NCI-H510A treated with DMSO at 0.1 percent for 48 hours (cell line): ENCODE measurements at regions not wholly inside any gene's neighbourhood (a gene's known extent, or its start where the extent isn't known, plus 50 kb on each side); places are given as distances from the start of the nearest gene placed in this dataset.

Experiments used
- DNase-seq: peaks from one replicate; lab custom pipeline; 2025; lab: John Stamatoyannopoulos, UW

- DNase-seq = no peak
These were observed 309.8 kb upstream of the HAND2 start for GRCh38 chr4:173839865-173840264.

- no peak for DNase-seq
These were observed 307.5 kb upstream of the HAND2 start for GRCh38 chr4:173837517-173837916.

- no peak for DNase-seq
These were observed 305.9 kb upstream of the HAND2 start for GRCh38 chr4:173835903-173836302.

DNA sequence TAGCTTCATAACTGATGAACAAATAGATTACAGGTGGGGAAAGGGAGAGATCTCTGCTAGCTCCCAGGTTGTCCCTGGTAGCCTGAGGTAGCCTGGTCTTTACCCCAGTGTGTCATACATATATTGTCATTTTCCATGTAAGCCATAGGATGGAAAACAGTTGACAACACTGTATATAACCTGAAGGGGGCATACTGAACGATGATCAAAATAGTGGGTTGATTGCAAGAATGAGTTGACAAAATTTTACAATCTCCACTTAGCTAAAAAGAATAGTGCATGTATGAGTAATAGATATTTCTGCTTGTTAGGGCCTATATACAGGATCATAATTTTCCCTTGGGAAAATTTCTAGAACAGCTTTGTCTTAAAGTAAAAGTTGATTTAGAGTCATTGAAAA, 304.1 kb upstream of the HAND2 start:
- DNase-seq = no peak

GRCh38 chr4:173829565-173829964, 299.5 kb upstream of the HAND2 start:
- DNase-seq = no peak

DNA sequence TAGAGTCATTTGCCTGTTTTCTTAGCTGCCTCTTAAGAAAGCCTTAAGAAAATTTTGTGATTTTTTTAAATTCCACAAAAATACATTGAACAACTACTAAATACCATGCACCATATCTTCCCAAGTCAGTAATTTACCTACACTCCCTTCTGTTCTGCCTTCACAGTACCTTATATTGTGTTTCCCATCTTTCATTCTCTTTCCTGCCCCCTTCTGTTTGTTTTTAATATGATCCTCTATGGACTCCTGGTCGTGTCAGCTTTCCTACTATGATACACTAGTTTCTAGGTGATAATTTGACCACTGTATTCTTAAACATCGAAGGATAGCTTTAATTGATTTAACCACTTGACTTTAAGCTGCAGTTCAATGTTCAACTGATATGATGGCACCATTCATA, 297.7 kb upstream of the HAND2 start:
- DNase-seq = no peak

GRCh38 chr4:173821876-173822275, 291.8 kb upstream of the HAND2 start:
- no peak for DNase-seq

DNA sequence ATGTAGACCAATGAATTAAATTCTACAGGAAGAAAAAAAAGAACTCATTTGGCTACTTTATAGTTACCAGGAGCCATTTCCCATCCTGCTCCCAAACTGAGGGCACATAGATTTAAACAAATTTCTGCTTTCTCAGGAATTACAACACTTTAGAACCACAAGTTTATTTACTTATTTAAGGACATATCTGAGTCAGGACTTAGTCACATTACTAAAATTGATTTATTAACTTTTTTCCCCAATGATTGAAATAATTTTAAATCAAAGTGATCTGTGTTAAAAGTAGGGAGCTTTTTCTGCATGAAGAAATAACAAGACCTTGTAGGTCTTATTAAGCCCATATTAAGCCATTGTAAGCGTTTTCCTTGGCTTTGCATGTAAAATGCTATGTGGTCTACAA, 291.0 kb upstream of the HAND2 start:
- DNase-seq = no peak

DNA sequence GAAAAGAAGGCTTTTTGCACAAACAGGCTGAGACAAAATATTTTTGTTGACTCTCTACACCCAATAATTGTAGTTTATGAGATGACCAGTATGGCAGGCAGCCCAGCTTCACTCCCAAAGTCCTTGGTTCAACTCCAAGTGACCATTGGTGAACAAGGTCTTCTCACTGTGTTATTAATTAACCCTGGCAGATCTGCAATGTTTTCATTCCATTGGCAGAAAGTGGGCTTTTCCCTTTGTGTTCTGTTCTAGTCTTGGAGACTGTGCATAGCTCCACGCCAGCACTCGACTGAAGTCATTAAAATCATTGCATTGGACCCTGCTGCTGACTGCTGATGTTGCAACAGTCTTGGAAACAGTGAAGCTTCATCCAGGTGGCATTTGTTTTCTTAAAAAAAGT, 277.3 kb upstream of the HAND2 start:
- DNase-seq = no peak

DNA sequence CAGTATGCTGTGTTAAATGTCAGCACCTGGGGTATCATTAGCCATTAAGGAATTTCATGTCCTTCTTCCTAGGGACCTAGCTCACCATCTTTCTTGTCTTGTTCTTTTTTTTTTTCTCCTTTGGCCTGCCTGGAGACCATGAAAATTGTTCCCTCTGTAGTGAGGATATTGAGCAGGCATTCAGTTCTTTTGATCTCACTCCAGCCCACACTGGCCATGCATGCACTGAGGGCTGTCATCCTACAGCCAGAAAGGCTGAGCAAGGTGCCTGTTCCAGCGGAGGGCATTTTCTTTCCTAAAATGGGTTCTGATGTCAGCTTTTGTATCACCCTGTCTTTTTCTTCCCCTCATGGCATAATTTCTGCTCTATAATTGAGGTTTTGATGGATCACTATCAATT, 275.9 kb upstream of the HAND2 start:
- no peak for DNase-seq

- DNase-seq = no peak
These were observed 272.6 kb upstream of the HAND2 start for GRCh38 chr4:173802662-173803022.

GRCh38 chr4:173801876-173802661, 272.0 kb upstream of the HAND2 start:
- no peak for DNase-seq

- no peak for DNase-seq
These were observed 271.3 kb upstream of the HAND2 start for GRCh38 chr4:173801361-173801760.

- DNase-seq = no peak
These were observed 267.3 kb upstream of the HAND2 start for GRCh38 chr4:173797296-173797695.

GRCh38 chr4:173794662-173795061, 264.6 kb upstream of the HAND2 start:
- DNase-seq = no peak

- DNase-seq = no peak
These were observed 264.0 kb upstream of the HAND2 start for GRCh38 chr4:173793937-173794510.

- peak; percentile 43 for DNase-seq
These were observed 252.6 kb upstream of the HAND2 start for GRCh38 chr4:173782660-173783059.

DNA sequence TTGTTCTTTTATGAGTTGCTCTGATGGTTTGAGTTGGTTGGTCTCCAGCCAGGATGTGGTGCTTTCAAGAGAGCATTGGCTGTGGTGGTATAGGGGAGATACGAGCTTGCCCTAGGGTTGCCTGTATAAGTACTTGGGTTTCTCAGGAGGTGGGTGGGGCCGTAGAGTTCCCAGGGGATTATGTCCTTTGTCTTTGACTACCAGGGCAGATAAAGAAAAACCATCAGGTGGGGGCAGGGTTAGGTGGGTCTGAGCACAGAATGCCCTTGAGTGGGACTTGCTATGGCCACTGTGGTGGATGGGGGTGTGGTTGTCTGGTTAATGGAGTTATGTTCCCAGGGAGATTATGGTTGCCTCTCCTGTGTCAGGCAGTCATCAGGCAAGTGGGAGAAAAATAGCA, 247.9 kb upstream of the HAND2 start:
- DNase-seq = no peak

GRCh38 chr4:173777421-173777820, 247.4 kb upstream of the HAND2 start:
- no peak for DNase-seq

- DNase-seq = no peak
These were observed 239.5 kb upstream of the HAND2 start for GRCh38 chr4:173769568-173769967.

DNA sequence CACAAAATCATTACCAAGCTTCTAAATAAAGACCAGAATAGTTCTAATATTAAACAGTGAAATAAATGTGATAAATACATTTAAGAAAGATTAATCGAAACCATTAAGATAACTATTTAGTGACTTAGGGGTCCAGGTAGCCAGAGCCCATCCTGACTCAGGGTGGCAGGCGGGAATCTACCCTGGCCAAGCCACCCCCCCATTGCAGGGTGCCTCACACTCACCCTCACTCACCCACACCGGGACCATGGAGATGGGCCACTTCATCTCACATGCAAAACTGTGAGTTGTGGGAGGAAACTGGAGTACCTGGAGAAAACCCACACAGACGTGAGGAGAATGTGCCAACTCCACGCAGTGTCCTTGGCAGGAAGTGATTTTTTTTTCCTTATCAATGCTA, 237.6 kb upstream of the HAND2 start:
- DNase-seq = no peak

GRCh38 chr4:173766171-173766600, 236.2 kb upstream of the HAND2 start:
- DNase-seq = peak; percentile 19

- DNase-seq = no peak
These were observed 235.7 kb upstream of the HAND2 start for GRCh38 chr4:173765751-173766150.

- no peak for DNase-seq
These were observed 233.4 kb upstream of the HAND2 start for GRCh38 chr4:173763389-173763788.
